ENCODE measurements at regions not wholly inside any gene's neighbourhood (a gene's known extent, or its start where the extent isn't known, plus 50 kb on each side); places are given as distances from the start of the nearest gene placed in this dataset.

- TF ChIP-seq CTCF (IDR thresholded peaks at IDR 0.05 in 4 of 5, conservative IDR thresholded peaks at IDR 0.05 in 1 of 5) (no peak), POLR2A (IDR thresholded peaks at IDR 0.05) (no peak)
Measured at GRCh38 chr9:81472701-81473100, 216.6 kb downstream of the TLE1 start.
